GM12801 (cell line): ENCODE measurements at regions not wholly inside any gene's neighbourhood (a gene's known extent, or its start where the extent isn't known, plus 50 kb on each side); places are given as distances from the start of the nearest gene placed in this dataset.

Experiments
- TF ChIP-seq, protein P1 (sequence below): IDR thresholded peaks from one replicate; pipeline ENCODE4 v1.5.1; 2011; ENCODE audit warnings: control low read depth; ENCODE audit not compliant: insufficient read length; ENCODE audit errors: extremely low read depth

DNA sequence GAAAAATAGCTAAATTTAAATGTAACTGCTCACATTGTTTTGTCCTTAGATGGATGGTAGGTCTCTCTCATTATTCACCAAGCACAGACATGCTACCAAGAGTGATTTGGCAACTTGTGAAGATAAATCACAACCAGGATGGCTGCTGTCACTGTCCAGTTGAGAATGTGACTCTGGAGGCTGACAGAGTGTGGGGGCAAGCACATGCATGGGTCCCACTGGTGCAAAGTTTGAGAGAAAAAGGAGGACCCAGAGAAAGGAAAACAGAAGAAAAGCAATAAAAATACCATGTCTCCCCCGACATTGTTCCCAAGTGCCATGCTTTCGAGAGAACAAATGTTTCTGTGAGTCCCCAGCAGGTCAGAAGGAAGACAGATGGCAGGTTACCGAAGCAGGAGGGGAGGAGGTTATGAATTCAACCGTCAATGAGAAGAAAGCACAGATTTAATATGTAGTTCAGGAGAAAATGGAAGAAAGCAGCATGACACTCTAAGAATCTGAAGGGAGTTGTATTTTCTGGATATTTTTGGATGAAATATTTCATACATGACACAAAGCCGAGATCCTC is 73.0 kb upstream of the TSHZ2 start:
- TF ChIP-seq, protein P1, sequence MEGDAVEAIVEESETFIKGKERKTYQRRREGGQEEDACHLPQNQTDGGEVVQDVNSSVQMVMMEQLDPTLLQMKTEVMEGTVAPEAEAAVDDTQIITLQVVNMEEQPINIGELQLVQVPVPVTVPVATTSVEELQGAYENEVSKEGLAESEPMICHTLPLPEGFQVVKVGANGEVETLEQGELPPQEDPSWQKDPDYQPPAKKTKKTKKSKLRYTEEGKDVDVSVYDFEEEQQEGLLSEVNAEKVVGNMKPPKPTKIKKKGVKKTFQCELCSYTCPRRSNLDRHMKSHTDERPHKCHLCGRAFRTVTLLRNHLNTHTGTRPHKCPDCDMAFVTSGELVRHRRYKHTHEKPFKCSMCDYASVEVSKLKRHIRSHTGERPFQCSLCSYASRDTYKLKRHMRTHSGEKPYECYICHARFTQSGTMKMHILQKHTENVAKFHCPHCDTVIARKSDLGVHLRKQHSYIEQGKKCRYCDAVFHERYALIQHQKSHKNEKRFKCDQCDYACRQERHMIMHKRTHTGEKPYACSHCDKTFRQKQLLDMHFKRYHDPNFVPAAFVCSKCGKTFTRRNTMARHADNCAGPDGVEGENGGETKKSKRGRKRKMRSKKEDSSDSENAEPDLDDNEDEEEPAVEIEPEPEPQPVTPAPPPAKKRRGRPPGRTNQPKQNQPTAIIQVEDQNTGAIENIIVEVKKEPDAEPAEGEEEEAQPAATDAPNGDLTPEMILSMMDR, result no peak

DNA sequence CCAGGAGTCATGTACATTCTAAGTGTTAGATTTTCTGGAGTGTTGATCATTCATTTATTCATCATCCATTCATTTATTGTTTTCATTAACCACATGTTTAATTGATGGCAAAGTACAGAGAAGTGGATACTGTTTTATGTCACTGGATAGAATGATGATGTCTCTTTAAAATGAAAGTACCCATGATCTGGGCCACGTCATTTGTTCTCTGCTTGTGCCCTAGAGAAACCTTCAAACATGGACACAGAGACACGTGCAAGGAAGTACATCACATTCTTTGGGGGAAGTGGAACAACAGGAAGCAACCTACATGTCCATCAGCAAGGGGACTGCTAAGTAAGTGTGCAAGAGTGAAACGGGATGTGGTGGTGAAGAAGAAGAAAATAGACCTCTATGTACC is 75.8 kb upstream of the TSHZ2 start:
- TF ChIP-seq, protein P1, result no peak

DNA sequence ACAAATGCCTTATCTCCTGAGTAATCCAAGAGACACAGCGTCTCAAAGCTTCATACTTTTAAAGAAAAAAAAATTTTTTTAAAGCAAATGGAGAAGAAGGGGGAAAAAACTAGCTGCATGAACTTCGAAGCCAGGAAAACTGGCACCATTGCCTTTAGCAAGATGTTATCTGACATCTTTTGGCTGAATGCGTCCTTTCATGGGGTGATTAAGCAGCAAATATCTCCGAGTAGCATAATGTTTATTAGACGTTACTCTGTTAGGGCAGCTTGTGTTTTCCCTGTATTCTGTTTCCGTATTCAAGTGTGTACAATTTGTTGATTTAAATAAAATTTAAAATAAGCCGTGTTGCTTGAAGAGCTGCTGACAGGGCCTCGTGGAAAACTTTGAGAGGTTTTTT is 76.5 kb upstream of the TSHZ2 start:
- TF ChIP-seq, protein P1, result no peak

DNA sequence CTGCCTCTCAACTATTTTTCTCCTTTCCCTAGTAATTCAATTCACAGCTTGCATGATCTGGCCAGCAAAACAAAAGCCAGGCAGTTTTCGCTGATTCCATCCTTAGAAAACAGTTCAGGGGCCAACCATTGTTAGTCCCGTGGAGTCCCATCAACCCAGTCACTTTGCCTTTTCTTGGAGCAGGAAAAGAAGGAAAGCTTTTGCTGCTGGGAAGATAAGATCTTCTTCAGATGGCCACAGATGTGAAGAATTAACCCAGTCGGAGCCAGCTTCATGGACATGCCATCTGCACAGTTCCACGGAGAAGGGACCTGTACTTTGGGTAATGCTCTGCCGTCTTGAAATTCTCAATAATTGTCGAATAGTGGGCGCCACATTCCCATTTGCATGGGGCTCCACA is 76.9 kb upstream of the TSHZ2 start:
- TF ChIP-seq, protein P1, result no peak

DNA sequence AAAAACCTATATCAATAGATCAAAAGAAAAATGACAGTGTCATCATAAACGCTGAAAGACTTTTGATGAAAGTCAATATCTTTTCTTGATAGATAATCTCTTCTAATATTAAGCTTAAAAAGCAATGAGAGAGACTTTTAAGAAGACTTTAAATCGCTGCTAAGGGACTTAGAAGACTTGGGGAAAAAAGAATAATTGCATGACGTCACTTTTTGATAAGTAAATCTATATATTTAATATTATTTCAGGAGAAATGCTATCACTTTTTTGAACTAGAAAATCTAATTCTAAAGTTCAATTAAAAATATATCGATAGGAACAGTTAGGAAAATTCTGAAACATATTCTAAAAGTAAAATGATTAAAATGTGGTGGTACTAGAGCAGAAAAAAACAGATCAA is 78.7 kb upstream of the TSHZ2 start:
- TF ChIP-seq, protein P1, result no peak

DNA sequence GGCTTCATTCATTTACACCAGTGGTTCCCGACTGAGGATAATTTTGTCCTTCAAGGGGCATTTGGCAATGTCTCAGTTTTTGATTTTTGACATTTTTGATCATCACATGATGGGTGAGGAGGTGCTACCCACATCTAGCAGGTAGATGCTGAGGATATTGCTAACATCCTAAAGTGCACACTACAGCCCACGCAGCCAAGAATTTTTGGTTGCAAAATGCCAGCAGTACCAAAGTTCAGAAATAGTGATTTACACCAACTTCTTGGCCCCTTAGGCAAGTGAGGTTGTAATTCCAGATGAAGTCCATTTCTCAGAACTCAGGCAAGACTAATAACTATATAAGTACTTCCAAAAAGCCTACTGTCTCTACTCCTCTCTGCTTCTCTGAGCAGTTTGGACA is 80.1 kb upstream of the TSHZ2 start:
- TF ChIP-seq, protein P1, result no peak

DNA sequence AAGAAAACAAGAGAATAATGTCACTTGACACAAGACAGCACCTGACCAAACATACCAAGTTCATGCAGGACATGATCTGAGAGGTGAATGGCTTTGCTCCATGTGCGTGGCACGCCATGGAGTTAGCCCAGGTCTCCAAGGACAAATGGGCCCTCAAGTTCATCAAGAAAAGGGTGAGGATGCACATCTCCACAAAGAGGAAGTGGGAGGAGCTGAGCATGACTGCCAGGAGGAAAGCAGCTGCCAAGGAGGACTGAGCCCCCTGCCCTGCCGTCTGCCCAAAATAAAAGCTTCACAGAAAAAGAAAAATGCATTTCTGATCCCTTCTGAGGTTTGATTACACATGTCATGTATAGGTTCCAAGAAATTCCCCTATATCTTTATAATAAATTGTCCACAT is 82.0 kb upstream of the TSHZ2 start:
- TF ChIP-seq, protein P1, result no peak
